ENCODE measurements at regions not wholly inside any gene's neighbourhood (a gene's known extent, or its start where the extent isn't known, plus 50 kb on each side); places are given as distances from the start of the nearest gene placed in this dataset.

DNA sequence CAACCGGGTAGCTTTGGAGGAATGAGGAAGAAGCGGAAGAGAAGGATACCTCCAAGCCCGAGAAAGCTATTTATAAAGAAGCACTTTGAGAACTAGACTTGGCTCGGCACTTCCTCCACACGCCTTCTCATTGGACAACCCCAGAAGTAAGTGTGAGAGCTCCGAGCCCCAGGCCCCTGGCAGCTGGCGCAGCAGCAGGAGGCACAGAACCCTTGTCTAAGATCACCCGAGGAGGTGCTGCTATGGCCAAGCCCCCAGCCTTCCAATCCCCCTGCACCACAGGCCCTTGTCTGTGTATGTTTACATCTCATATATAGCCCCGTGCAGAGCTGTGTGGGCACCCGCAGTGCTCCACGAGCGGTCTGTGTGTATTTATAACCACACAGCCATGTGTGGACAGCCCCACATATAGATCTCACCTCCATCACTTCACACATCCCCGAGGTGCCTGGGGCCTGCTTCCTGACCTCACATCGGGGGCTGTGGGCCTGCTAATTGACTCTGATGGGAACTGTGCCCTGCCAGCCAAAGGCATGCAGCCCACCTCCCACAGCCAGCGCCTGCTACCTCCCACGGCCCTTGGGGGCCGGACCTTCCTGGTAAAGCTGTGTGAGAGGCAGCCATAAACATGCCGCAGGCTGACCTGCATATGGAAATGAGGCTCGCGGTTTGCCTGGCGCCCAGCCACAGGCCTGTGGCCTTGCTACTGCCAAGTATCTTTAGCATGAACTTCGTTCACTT lies 96.1 kb downstream of the C17orf67 start:
- DNase-seq (ENCODE audit: low read depth): peak; percentile 81

- DNase-seq (ENCODE audit: low read depth): peak; percentile 77
Observed at GRCh38 chr17:56739376-56739775, 94.3 kb downstream of the C17orf67 start.

- DNase-seq (ENCODE audit: low read depth): no peak
Observed at GRCh38 chr17:56739776-56740175, 93.9 kb downstream of the C17orf67 start.

DNA sequence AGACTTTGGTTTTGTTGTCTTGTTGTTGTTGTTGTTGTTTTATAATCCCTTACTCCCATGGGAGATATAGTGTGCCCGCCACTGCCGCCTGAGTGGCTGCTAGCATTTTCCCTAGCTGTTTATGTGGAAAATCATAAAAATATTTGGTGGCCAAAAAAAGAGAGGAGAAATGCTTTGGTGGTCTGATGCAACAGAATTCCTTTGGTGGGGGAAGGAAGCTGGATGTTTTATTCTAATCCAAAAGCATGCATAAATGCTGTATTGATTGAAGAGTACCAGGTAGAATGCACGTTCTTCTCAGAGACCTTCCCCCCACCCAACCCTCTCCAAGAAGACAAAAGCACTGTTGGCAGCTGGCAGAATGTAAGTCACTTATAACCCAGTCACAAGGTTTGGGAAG lies 93.2 kb downstream of the C17orf67 start:
- no peak for DNase-seq (ENCODE audit: low read depth)
